ENCODE measurements at regions not wholly inside any gene's neighbourhood (a gene's known extent, or its start where the extent isn't known, plus 50 kb on each side); places are given as distances from the start of the nearest gene placed in this dataset.

GRCh38 chr5:12683249-12683648, 779.0 kb upstream of the CTNND2 start:
- Histone ChIP-seq H3K9me3 (ENCODE audit: control insufficient read depth in 4 of 4, insufficient read depth in 3 of 4, low read length in 3 of 4) (no peaks in the 10 kb centered on the region), H3K27me3 (ENCODE audit: control insufficient read depth in 3 of 3, insufficient read depth in 3 of 3, low read length in 2 of 3) (no peaks in the 10 kb centered on the region), H3K4me1 (ENCODE audit: control insufficient read depth in 5 of 5, insufficient read depth in 5 of 5, low read length in 5 of 5) (no peaks in the 10 kb centered on the region), H3K4me3 (no peak overlapping the region), H3K27ac (ENCODE audit: low read depth in 1 of 2, low read length in 1 of 2) (no peak overlapping the region), H3K9ac (ENCODE audit: insufficient read depth in 1 of 2, low read length in 2 of 2) (no peak overlapping the region), H3K36me3 (ENCODE audit: control insufficient read depth in 4 of 4, insufficient read depth in 4 of 4, low read length in 4 of 4) (no peaks in the 10 kb centered on the region)
- TF ChIP-seq CTCF (IDR thresholded peaks at IDR 0.05; ENCODE audit: control extremely low read depth, extremely low read depth), result no peak
- WGBS, 2 donors, result 91 to 98% methylated on average over 3 of the region's 3 CpGs
- DNase-seq (no peak), ATAC-seq (ENCODE audit: insufficient read depth, low FRiP score) (no peak)

DNA sequence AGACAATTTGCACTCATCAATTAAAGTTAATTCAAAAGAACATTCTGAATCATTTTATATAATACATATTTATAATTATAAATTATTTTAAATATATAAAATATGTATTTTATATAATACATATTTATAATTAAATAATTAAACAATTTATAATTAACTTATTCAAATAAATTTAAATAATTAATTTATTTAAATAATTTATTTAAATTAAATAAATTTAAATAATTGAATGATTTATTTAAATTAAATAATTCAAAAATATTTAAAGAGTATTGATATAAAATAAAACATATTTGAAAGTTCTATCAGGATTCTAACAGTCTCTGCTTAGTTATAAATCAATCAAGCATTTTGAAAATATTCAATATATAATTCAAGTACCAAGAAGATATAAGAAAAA, 775.5 kb upstream of the CTNND2 start:
- Histone ChIP-seq H3K27me3 (ENCODE audit: control insufficient read depth in 3 of 3, insufficient read depth in 3 of 3, low read length in 2 of 3) (no peaks in the 10 kb centered on the region), H3K9ac (ENCODE audit: insufficient read depth in 1 of 2, low read length in 2 of 2) (no peak overlapping the region), H3K36me3 (ENCODE audit: control insufficient read depth in 4 of 4, insufficient read depth in 4 of 4, low read length in 4 of 4) (no peaks in the 10 kb centered on the region), H3K27ac (ENCODE audit: low read depth in 1 of 2, low read length in 1 of 2) (no peak overlapping the region), H3K4me3 (no peak overlapping the region), H3K9me3 (ENCODE audit: control insufficient read depth in 4 of 4, insufficient read depth in 3 of 4, low read length in 3 of 4) (no peaks in the 10 kb centered on the region), H3K4me1 (ENCODE audit: control insufficient read depth in 5 of 5, insufficient read depth in 5 of 5, low read length in 5 of 5) (no peaks in the 10 kb centered on the region)
- DNase-seq, result no peak
- no peak for ATAC-seq (ENCODE audit: insufficient read depth, low FRiP score)
- TF ChIP-seq CTCF (IDR thresholded peaks at IDR 0.05; ENCODE audit: control extremely low read depth, extremely low read depth), result no peak

DNA sequence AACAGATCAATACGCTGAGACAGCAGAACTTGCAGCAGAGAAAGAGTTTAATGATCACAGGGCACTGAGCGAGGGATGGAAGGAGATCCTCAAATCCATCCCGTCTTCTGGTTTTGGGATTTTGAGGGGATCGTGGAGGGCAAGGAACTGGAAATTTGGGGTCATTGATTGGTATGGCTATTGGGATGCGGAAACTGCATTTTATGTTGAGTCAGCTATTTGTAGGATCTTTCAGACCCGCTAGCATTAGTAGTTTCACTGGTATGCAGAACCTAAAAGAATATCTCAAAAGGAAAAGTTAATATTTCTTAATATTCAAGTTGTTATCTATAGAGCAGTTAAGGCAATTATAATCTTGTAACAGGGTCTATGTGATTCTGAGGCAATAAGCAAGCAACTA, 771.7 kb upstream of the CTNND2 start:
- Histone ChIP-seq H3K27ac (ENCODE audit: low read depth in 1 of 2, low read length in 1 of 2) (no peak overlapping the region), H3K4me1 (ENCODE audit: control insufficient read depth in 5 of 5, insufficient read depth in 5 of 5, low read length in 5 of 5) (no peaks in the 10 kb centered on the region), H3K36me3 (ENCODE audit: control insufficient read depth in 4 of 4, insufficient read depth in 4 of 4, low read length in 4 of 4) (peaks cover 0 to 1% (median 0%) of the 10 kb centered on the region in 4 donors), H3K9me3 (ENCODE audit: control insufficient read depth in 4 of 4, insufficient read depth in 3 of 4, low read length in 3 of 4) (peaks cover 0 to 7% (median 0%) of the 10 kb centered on the region in 4 donors), H3K9ac (ENCODE audit: insufficient read depth in 1 of 2, low read length in 2 of 2) (no peak overlapping the region), H3K4me3 (no peak overlapping the region), H3K27me3 (ENCODE audit: control insufficient read depth in 3 of 3, insufficient read depth in 3 of 3, low read length in 2 of 3) (no peaks in the 10 kb centered on the region)
- DNase-seq (no peak), ATAC-seq (ENCODE audit: insufficient read depth, low FRiP score) (no peak)
- TF ChIP-seq CTCF (IDR thresholded peaks at IDR 0.05; ENCODE audit: control extremely low read depth, extremely low read depth), result no peak
- WGBS, 2 donors, result 90 to 92% methylated on average over 6 of the region's 6 CpGs

GRCh38 chr5:12672141-12672540, 767.9 kb upstream of the CTNND2 start:
- no peak for ATAC-seq (ENCODE audit: insufficient read depth, low FRiP score)
- peaks cover 0 to 1% (median 0%) of the 10 kb centered on the region in 4 donors for H3K36me3 ChIP-seq (ENCODE audit: control insufficient read depth in 4 of 4, insufficient read depth in 4 of 4, low read length in 4 of 4)

More at GRCh38 chr5:12672141-12672540, 767.9 kb upstream of the CTNND2 start:
- Histone ChIP-seq H3K27me3 (ENCODE audit: control insufficient read depth in 3 of 3, insufficient read depth in 3 of 3, low read length in 2 of 3) (no peaks in the 10 kb centered on the region), H3K27ac (ENCODE audit: low read depth in 1 of 2, low read length in 1 of 2) (no peak overlapping the region), H3K9me3 (ENCODE audit: control insufficient read depth in 4 of 4, insufficient read depth in 3 of 4, low read length in 3 of 4) (peaks cover 0 to 7% (median 0%) of the 10 kb centered on the region in 4 donors), H3K9ac (ENCODE audit: insufficient read depth in 1 of 2, low read length in 2 of 2) (no peak overlapping the region), H3K4me3 (no peak overlapping the region), H3K4me1 (ENCODE audit: control insufficient read depth in 5 of 5, insufficient read depth in 5 of 5, low read length in 5 of 5) (no peaks in the 10 kb centered on the region)
- DNase-seq, result no peak
- 77 to 95% methylated on average over 3 of the region's 3 CpGs for WGBS, 2 donors
- no peak for TF ChIP-seq CTCF (IDR thresholded peaks at IDR 0.05; ENCODE audit: control extremely low read depth, extremely low read depth)

Data from lung (tissue), 11 donors.